CD4-positive, alpha-beta T cell (primary cell): ENCODE measurements at regions not wholly inside any gene's neighbourhood (a gene's known extent, or its start where the extent isn't known, plus 50 kb on each side); places are given as distances from the start of the nearest gene placed in this dataset.

Experiments used
- ATAC-seq: fragments of 200-7000 bp; cut with Tn5 transposase; one replicate; pipeline ENCODE4 v1.10.0; 2022; ENCODE audit warnings: mild to moderate bottlenecking; ENCODE audit not compliant: poor library complexity
- CTCF ChIA-PET: fragments of 350-600 bp; sonication (Branson Sonifier 250); formaldehyde crosslinking; loops from one replicate; lab custom pipeline; 2021; ENCODE audit warnings: antibody characterized with exemption, inconsistent platforms; lab: Charles Lee
- POLR2A ChIA-PET: fragments of 350-600 bp; sonication (Branson Sonifier 250); formaldehyde crosslinking; loops from one replicate; lab custom pipeline; 2021; ENCODE audit warnings: antibody characterized with exemption, inconsistent platforms; lab: Charles Lee
- DNase-seq, 14 experiments: peaks; one replicate each; pipeline ENCODE4 v3.0.0-alpha.2; 2013 to 2020; ENCODE audit warnings: mixed read lengths in 2 of 14
- H3K27ac ChIP-seq, 2 donors: one replicate each; pipeline versions ENCODE4 v1.5.1 to v1.7.0; 2013; ENCODE audit warnings: low read length in 2 of 2, low read depth in 1 of 2, mild to moderate bottlenecking in 1 of 2
- H3K27me3 ChIP-seq, 2 experiments: 1 replicate in 1 of 2; 2 replicates in 1 of 2; pipeline versions ENCODE4 v1.6.1 to v1.7.0; 2013; ENCODE audit warnings: low read length in 2 of 2, control low read depth in 1 of 2, mild to moderate bottlenecking in 1 of 2, moderate library complexity in 1 of 2; ENCODE audit not compliant: insufficient read depth in 2 of 2, control insufficient read depth in 1 of 2
- H3K36me3 ChIP-seq: one replicate; pipeline ENCODE4 v1.6.1; 2013; ENCODE audit warnings: low read length, control low read depth; ENCODE audit not compliant: insufficient read depth
- H3K4me1 ChIP-seq: one replicate; pipeline ENCODE4 v1.6.1; 2013; ENCODE audit warnings: low read length, control low read depth; ENCODE audit not compliant: insufficient read depth
- H3K4me3 ChIP-seq: one replicate; pipeline ENCODE4 v1.5.1; 2013; ENCODE audit warnings: mild to moderate bottlenecking, low read length, moderate library complexity
- H3K9me3 ChIP-seq, 2 experiments: 1 replicate in 1 of 2; 2 replicates in 1 of 2; pipeline versions ENCODE4 v1.6.1 to v1.7.0; 2013; ENCODE audit warnings: low read length in 2 of 2, mild to moderate bottlenecking in 2 of 2, control low read depth in 1 of 2, moderate library complexity in 1 of 2; ENCODE audit not compliant: control insufficient read depth in 1 of 2, insufficient read depth in 1 of 2
- H3K27ac Mint-ChIP-seq: one replicate; pipeline ENCODE4 v1.8.0; 2020; ENCODE audit warnings: mixed read lengths
- H3K27me3 Mint-ChIP-seq: one replicate; pipeline ENCODE4 v1.8.0; 2021; ENCODE audit warnings: mixed read lengths
- H3K36me3 Mint-ChIP-seq: one replicate; pipeline ENCODE4 v1.8.0; 2021; ENCODE audit warnings: low read depth, mixed read lengths
- H3K4me1 Mint-ChIP-seq: one replicate; pipeline ENCODE4 v1.8.0; 2021; ENCODE audit warnings: low read depth, mixed read lengths
- H3K4me3 Mint-ChIP-seq: one replicate; pipeline ENCODE4 v1.8.0; 2020; ENCODE audit warnings: mild to moderate bottlenecking, mixed read lengths
- H3K9me3 Mint-ChIP-seq: one replicate; pipeline ENCODE4 v1.8.0; 2020; ENCODE audit warnings: mixed read lengths
- CTCF ChIP-seq: fragments of 200-600 bp; IDR thresholded peaks from one replicate; pipeline ENCODE4 v1.8.0; 2022; ENCODE audit warnings: antibody characterized with exemption, mild to moderate bottlenecking
- intact Hi-C, 2 experiments: fragments of 100-400 bp; cut with DNase I in 1 of 2; cut with micrococcal nuclease in 1 of 2; formaldehyde crosslinking; loops; one replicate each; pipeline versions ENCODE4 v1.15.1 to v1.9.0; 2023 to 2025; cut with DNase I, micrococcal nuclease

- intact Hi-C loops, result no loop called here
- peaks cover 28% of the 10 kb centered on the region for H3K27me3 Mint-ChIP-seq
- H3K27ac ChIP-seq, result no peak overlapping the region
- no peaks in the 10 kb centered on the region for H3K36me3 ChIP-seq
- ChIA-PET POLR2A (no interaction called here), CTCF (no interaction called here)
- H3K4me1 ChIP-seq, result no peaks in the 10 kb centered on the region
- H3K36me3 Mint-ChIP-seq, result no peaks in the 10 kb centered on the region
- ATAC-seq, result no peak
- no peaks in the 10 kb centered on the region for H3K9me3 Mint-ChIP-seq
- no peaks in the 10 kb centered on the region for H3K4me1 Mint-ChIP-seq
- no peak for TF ChIP-seq CTCF
- H3K27ac Mint-ChIP-seq, result no peak overlapping the region
- H3K9me3 ChIP-seq, result peaks cover 0 to 14% of the 10 kb centered on the region in 2 experiments
- no peak for DNase-seq
- H3K27me3 ChIP-seq, result peaks cover 4 to 7% of the 10 kb centered on the region in 2 experiments
- H3K4me3 Mint-ChIP-seq, result no peak overlapping the region
- H3K4me3 ChIP-seq, result no peak overlapping the region
These were observed 85.0 kb upstream of the IRX4 start for GRCh38 chr5:1967736-1968135.

- Histone ChIP-seq H3K4me1 (no peaks in the 10 kb centered on the region), H3K27me3 (peaks cover 4 to 7% of the 10 kb centered on the region in 2 experiments), H3K9me3 (peaks cover 0 to 15% of the 10 kb centered on the region in 2 experiments), H3K27ac (no peak overlapping the region), H3K4me3 (no peak overlapping the region), H3K36me3 (no peaks in the 10 kb centered on the region)
- H3K27me3 Mint-ChIP-seq, result peaks cover 38% of the 10 kb centered on the region
- DNase-seq (no peak), ATAC-seq (no peak)
- CTCF ChIA-PET, result no interaction called here
- H3K4me1 Mint-ChIP-seq, result no peaks in the 10 kb centered on the region
- no peak overlapping the region for H3K4me3 Mint-ChIP-seq
- H3K27ac Mint-ChIP-seq, result no peak overlapping the region
- intact Hi-C loops, result no loop called here
- H3K9me3 Mint-ChIP-seq, result no peaks in the 10 kb centered on the region
- no peaks in the 10 kb centered on the region for H3K36me3 Mint-ChIP-seq
- no peak for TF ChIP-seq CTCF
- POLR2A ChIA-PET, result no interaction called here
These were observed 83.7 kb upstream of the IRX4 start for GRCh38 chr5:1966461-1966860.

DNA sequence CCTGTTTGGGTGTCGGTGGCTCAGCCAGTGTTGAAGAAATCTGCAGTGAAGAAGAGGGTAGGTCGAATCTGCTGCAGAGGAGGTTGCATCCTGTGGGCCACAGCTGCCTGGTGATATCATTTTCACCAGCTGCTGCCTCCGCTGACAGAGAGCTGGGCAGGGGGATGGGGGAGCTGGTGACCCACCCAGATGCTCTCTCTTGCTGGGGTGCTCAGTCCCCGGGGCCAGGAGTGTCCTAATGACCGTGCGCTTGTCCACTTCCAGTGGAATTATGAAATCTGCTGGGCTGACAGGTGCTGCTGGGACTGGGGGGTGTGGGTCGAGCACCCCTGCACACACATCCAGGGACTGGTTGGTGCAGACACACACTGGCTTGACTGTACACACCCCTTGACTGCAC, 83.2 kb upstream of the IRX4 start:
- POLR2A ChIA-PET, result no interaction called here
- ATAC-seq, result no peak
- CTCF ChIA-PET, result no interaction called here
- no peak for DNase-seq
- H3K27me3 ChIP-seq, result peaks cover 4 to 7% of the 10 kb centered on the region in 2 experiments
- no peaks in the 10 kb centered on the region for H3K9me3 Mint-ChIP-seq
- H3K4me1 ChIP-seq, result no peaks in the 10 kb centered on the region
- no peak overlapping the region for H3K27ac ChIP-seq
- peaks cover 38% of the 10 kb centered on the region for H3K27me3 Mint-ChIP-seq
- no peaks in the 10 kb centered on the region for H3K36me3 Mint-ChIP-seq
- intact Hi-C loops, result no loop called here
- H3K4me3 ChIP-seq, result no peak overlapping the region
- H3K9me3 ChIP-seq, result peaks cover 0 to 19% of the 10 kb centered on the region in 2 experiments
- no peak for TF ChIP-seq CTCF
- no peaks in the 10 kb centered on the region for H3K36me3 ChIP-seq
- no peak overlapping the region for H3K27ac Mint-ChIP-seq
- no peak overlapping the region for H3K4me3 Mint-ChIP-seq
- no peaks in the 10 kb centered on the region for H3K4me1 Mint-ChIP-seq
